ENCODE measurements at regions not wholly inside any gene's neighbourhood (a gene's known extent, or its start where the extent isn't known, plus 50 kb on each side); places are given as distances from the start of the nearest gene placed in this dataset.

DNA sequence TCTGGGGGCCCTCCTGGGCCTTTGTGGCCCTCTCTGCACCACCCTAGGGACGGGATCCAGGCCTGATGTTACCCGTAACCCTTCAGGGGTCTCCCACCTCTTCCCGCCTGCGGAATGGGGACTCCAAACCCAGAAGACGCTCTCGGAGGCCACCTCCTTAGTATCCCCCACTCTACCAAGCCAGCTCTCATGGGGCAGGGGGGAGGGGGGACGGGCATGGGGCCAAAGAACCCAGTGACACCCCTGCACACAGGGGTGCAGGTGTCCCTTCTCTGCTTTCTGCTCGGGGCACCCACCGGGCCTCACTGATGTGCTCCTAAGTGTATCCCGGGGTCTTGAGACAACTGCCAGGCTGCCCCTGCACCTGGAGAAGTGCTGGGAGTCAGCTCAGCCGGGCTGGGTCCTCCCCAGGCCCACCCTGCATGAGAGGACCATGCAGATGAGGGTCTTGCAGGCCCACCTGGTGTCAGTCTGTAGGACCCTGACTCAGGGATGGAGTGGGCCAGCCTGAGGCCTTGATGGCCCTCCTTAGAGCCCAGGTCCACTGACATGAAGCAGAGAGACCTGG lies 176.9 kb downstream of the IGLL1 start:
- POLR2A ChIA-PET (ENCODE audit: unreplicated experiment) = no interaction called here

More for the DNA sequence above, 176.9 kb downstream of the IGLL1 start:
- Histone ChIP-seq H2BK5ac (ENCODE audit: low read depth, low read length, poor library complexity, severe bottlenecking) (no peak overlapping the region), H3K27me3 (ENCODE audit: control insufficient read depth, insufficient read depth, low read length) (peaks cover 1% of the 10 kb centered on the region; the same call in 1 of the 2 replicates), H3K36me3 (ENCODE audit: control insufficient read depth, insufficient read depth, low read length) (no peaks in the 10 kb centered on the region), H4K8ac (ENCODE audit: low read depth in 2 of 2, low read length in 2 of 2) (no peak overlapping the region), H2BK120ac (ENCODE audit: low read depth, low read length) (no peak overlapping the region), H4K5ac (ENCODE audit: low read depth, low read length) (no peak overlapping the region), H3K4me3 (ENCODE audit: insufficient read depth, low read depth, low read length) (no peak overlapping the region), H3K79me1 (ENCODE audit: low read depth in 1 of 2, low read length in 2 of 2) (no peaks in the 10 kb centered on the region), H3K27ac (ENCODE audit: insufficient read depth, low read length) (no peak overlapping the region), H4K91ac (ENCODE audit: insufficient read depth, low read depth, low read length) (no peak overlapping the region), H2AFZ (replicated peaks; ENCODE audit: low read length, poor library complexity) (no peak overlapping the region), H3K4me2 (ENCODE audit: low read depth, low read length) (no peak overlapping the region), H2AK5ac (ENCODE audit: low read depth, low read length) (no peak overlapping the region), H3K9ac (ENCODE audit: low read depth, low read length) (no peak overlapping the region), H3K9me3 (ENCODE audit: control insufficient read depth, insufficient read depth, low read length) (no peaks in the 10 kb centered on the region), H2BK20ac (ENCODE audit: low read depth, low read length) (no peak overlapping the region), H3K56ac (ENCODE audit: extremely low read depth, insufficient read depth, low read length) (no peak overlapping the region), H3K18ac (ENCODE audit: low read depth, low read length) (no peak overlapping the region), H3K4ac (ENCODE audit: low read depth, low read length) (no peak overlapping the region), H4K20me1 (ENCODE audit: insufficient read depth, low read length) (no peaks in the 10 kb centered on the region), H3K14ac (replicated peaks; ENCODE audit: low read depth, low read length) (no peak overlapping the region), H3K4me1 (ENCODE audit: control insufficient read depth, insufficient read depth, low read length) (peaks cover 4% of the 10 kb centered on the region; the same call in 1 of the 2 replicates), H3K9me1 (ENCODE audit: insufficient read depth, low read length) (no peaks in the 10 kb centered on the region), H3K23ac (ENCODE audit: low read depth, low read length) (no peak overlapping the region), H2AK9ac (replicated peaks; ENCODE audit: low read depth, low read length, poor library complexity) (no peak overlapping the region), H2BK15ac (ENCODE audit: low read depth, low read length) (no peak overlapping the region)
- CTCF ChIA-PET = no interaction called here
- intact Hi-C loops (cut with micrococcal nuclease) = loop anchor here (5.0 kb wide), 2 partner anchors 119 to 134 kb away; no protein-coding TSS in a partner anchor
- DNase-seq (no peak), ATAC-seq (ENCODE audit: low read depth) (no peak)
- in situ Hi-C loops (cut with MboI; ENCODE audit: low sequenced_read_pairs) = no loop called here
- BruUV-seq (replicated peaks) = no TSS peak
- no peak for TF ChIP-seq POLR2A (IDR thresholded peaks at IDR 0.05; ENCODE audit: low read depth, low read length)
- TF ChIP-seq RFX5 (IDR thresholded peaks at IDR 0.05; ENCODE audit: low read depth, low read length) = no peak
- TF ChIP-seq, protein P1, sequence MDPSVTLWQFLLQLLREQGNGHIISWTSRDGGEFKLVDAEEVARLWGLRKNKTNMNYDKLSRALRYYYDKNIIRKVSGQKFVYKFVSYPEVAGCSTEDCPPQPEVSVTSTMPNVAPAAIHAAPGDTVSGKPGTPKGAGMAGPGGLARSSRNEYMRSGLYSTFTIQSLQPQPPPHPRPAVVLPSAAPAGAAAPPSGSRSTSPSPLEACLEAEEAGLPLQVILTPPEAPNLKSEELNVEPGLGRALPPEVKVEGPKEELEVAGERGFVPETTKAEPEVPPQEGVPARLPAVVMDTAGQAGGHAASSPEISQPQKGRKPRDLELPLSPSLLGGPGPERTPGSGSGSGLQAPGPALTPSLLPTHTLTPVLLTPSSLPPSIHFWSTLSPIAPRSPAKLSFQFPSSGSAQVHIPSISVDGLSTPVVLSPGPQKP (IDR thresholded peaks at IDR 0.05; ENCODE audit: borderline replicate concordance, low read depth, low read length) = no peak
- TF ChIP-seq MAZ (IDR thresholded peaks at IDR 0.05; ENCODE audit: borderline replicate concordance, low read depth, low read length) = no peak
- TF ChIP-seq, protein P2, sequence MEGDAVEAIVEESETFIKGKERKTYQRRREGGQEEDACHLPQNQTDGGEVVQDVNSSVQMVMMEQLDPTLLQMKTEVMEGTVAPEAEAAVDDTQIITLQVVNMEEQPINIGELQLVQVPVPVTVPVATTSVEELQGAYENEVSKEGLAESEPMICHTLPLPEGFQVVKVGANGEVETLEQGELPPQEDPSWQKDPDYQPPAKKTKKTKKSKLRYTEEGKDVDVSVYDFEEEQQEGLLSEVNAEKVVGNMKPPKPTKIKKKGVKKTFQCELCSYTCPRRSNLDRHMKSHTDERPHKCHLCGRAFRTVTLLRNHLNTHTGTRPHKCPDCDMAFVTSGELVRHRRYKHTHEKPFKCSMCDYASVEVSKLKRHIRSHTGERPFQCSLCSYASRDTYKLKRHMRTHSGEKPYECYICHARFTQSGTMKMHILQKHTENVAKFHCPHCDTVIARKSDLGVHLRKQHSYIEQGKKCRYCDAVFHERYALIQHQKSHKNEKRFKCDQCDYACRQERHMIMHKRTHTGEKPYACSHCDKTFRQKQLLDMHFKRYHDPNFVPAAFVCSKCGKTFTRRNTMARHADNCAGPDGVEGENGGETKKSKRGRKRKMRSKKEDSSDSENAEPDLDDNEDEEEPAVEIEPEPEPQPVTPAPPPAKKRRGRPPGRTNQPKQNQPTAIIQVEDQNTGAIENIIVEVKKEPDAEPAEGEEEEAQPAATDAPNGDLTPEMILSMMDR (conservative IDR thresholded peaks at IDR 0.05; ENCODE audit: low read depth, low read length) = no peak
- TF ChIP-seq FOS (IDR thresholded peaks at IDR 0.05; ENCODE audit: low read depth, low read length) = no peak
- TF ChIP-seq CEBPB (IDR thresholded peaks at IDR 0.05; ENCODE audit: low read depth, low read length) = no peak
- no peak for TF ChIP-seq NFE2L2 (IDR thresholded peaks at IDR 0.05; ENCODE audit: low read depth, low read length)
- no peak for TF ChIP-seq SMC3 (IDR thresholded peaks at IDR 0.05; ENCODE audit: low read depth, low read length)
- no peak for TF ChIP-seq BHLHE40 (IDR thresholded peaks at IDR 0.05; ENCODE audit: low read depth, low read length)
- TF ChIP-seq CHD1 (IDR thresholded peaks at IDR 0.05; ENCODE audit: low read depth, low read length) = no peak
- no peak for TF ChIP-seq RAD21 (IDR thresholded peaks at IDR 0.05; ENCODE audit: low read length)
- TF ChIP-seq, protein P3, sequence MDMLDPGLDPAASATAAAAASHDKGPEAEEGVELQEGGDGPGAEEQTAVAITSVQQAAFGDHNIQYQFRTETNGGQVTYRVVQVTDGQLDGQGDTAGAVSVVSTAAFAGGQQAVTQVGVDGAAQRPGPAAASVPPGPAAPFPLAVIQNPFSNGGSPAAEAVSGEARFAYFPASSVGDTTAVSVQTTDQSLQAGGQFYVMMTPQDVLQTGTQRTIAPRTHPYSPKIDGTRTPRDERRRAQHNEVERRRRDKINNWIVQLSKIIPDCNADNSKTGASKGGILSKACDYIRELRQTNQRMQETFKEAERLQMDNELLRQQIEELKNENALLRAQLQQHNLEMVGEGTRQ (IDR thresholded peaks at IDR 0.05; ENCODE audit: low read depth, low read length) = no peak
- TF ChIP-seq MXI1 (IDR thresholded peaks at IDR 0.05; ENCODE audit: borderline replicate concordance, low read depth, low read length) = no peak
- TF ChIP-seq RCOR1 (IDR thresholded peaks at IDR 0.05; ENCODE audit: insufficient replicate concordance, low read length) = no peak
- no peak for TF ChIP-seq MAFK (IDR thresholded peaks at IDR 0.05; ENCODE audit: low read depth, low read length)
- dilution Hi-C loops (cut with HindIII; ENCODE audit: low sequenced_read_pairs, unreplicated experiment) = no loop called here
- 100% methylated on average over 1 of the region's 11 CpGs; no CpG with 5 or more reads in 1 of the 2 experiments for WGBS, 2 experiments (ENCODE audit: extremely low coverage in 2 of 2, insufficient read length in 1 of 2)

Measured in IMR-90 (cell line).